ENCODE measurements at regions not wholly inside any gene's neighbourhood (a gene's known extent, or its start where the extent isn't known, plus 50 kb on each side); places are given as distances from the start of the nearest gene placed in this dataset.
"Not testable (repeated sequence)": the region's sequence is repeated elsewhere in the genome, so short reads cannot be mapped to it uniquely, and the experiment has no call there.

GRCh38 chr2:221758076-221758475 is 186.0 kb upstream of the EPHA4 start:
- DNase-seq, result no peak

- DNase-seq, result no peak
Measured at GRCh38 chr2:221753401-221753800, 181.3 kb upstream of the EPHA4 start.

GRCh38 chr2:221752781-221753180 is 180.7 kb upstream of the EPHA4 start:
- DNase-seq, result no peak

GRCh38 chr2:221750316-221750715 is 178.2 kb upstream of the EPHA4 start:
- DNase-seq, result no peak

GRCh38 chr2:221747289-221747972 is 175.3 kb upstream of the EPHA4 start:
- DNase-seq, result no peak

GRCh38 chr2:221741496-221742211 is 169.6 kb upstream of the EPHA4 start:
- no peak for DNase-seq

GRCh38 chr2:221731432-221732145 is 159.5 kb upstream of the EPHA4 start:
- DNase-seq, result no peak

GRCh38 chr2:221726894-221727513 is 154.9 kb upstream of the EPHA4 start:
- DNase-seq, result no peak

- no peak for DNase-seq
Measured at GRCh38 chr2:221724631-221725203, 152.6 kb upstream of the EPHA4 start.

GRCh38 chr2:221724117-221724516 is 152.0 kb upstream of the EPHA4 start:
- not testable (repeated sequence) for DNase-seq

- no peak for DNase-seq
Measured at GRCh38 chr2:221716426-221717303, 144.6 kb upstream of the EPHA4 start.

- DNase-seq, result no peak
Measured at GRCh38 chr2:221715523-221716247, 143.6 kb upstream of the EPHA4 start.

- no peak for DNase-seq
Measured at GRCh38 chr2:221710744-221711143, 138.6 kb upstream of the EPHA4 start.

- no peak for DNase-seq
Measured at GRCh38 chr2:221708902-221709301, 136.8 kb upstream of the EPHA4 start.

- no peak for DNase-seq
Measured at GRCh38 chr2:221705185-221705877, 133.2 kb upstream of the EPHA4 start.

GRCh38 chr2:221704442-221704841 is 132.3 kb upstream of the EPHA4 start:
- no peak for DNase-seq

GRCh38 chr2:221693365-221693764 is 121.3 kb upstream of the EPHA4 start:
- DNase-seq, result no peak

- no peak for DNase-seq
Measured at GRCh38 chr2:221691571-221691970, 119.5 kb upstream of the EPHA4 start.

GRCh38 chr2:221689140-221689539 is 117.0 kb upstream of the EPHA4 start:
- DNase-seq, result no peak

- DNase-seq, result no peak
Measured at GRCh38 chr2:221680548-221680947, 108.4 kb upstream of the EPHA4 start.

Measured in skin of body (tissue), 1 donor.